Astrocyte (in vitro differentiated cells and primary cell): ENCODE measurements at regions not wholly inside any gene's neighbourhood (a gene's known extent, or its start where the extent isn't known, plus 50 kb on each side); places are given as distances from the start of the nearest gene placed in this dataset.

ENCODE experiments used
- DNase-seq: peaks from one replicate; pipeline ENCODE4 v3.0.0-alpha.2; 2010; ENCODE audit warnings: low read depth
- FAIRE-seq: peaks from 2 replicates; lab custom pipeline; 2011; peaks lifted over from hg19 to GRCh38; lab: Jason Lieb, UNC
- H2AFZ ChIP-seq: 2 replicates; pipeline ENCODE4 v1.6.0; 2012; ENCODE audit warnings: low read depth, low read length, inconsistent platforms
- H3K27ac ChIP-seq: 2 replicates; pipeline ENCODE4 v1.5.1; 2011; ENCODE audit warnings: low read depth, low read length, inconsistent platforms
- H3K27me3 ChIP-seq: 2 replicates; pipeline ENCODE4 v1.6.0; 2011; ENCODE audit warnings: low read length, inconsistent platforms; ENCODE audit not compliant: insufficient read depth
- H3K36me3 ChIP-seq: 2 replicates; pipeline ENCODE4 v1.5.1; 2011; ENCODE audit warnings: low read length, inconsistent platforms; ENCODE audit not compliant: insufficient read depth
- H3K4me1 ChIP-seq: 2 replicates; pipeline ENCODE4 v1.5.1; 2011; ENCODE audit warnings: low read length, inconsistent platforms; ENCODE audit not compliant: insufficient read depth
- H3K4me2 ChIP-seq: 2 replicates; pipeline ENCODE4 v1.6.0; 2012; ENCODE audit warnings: low read length, inconsistent platforms
- H3K4me3 ChIP-seq: 2 replicates; pipeline ENCODE4 v1.5.1; 2011; ENCODE audit warnings: low read depth, mild to moderate bottlenecking, low read length, inconsistent platforms; ENCODE audit not compliant: insufficient read depth
- H3K79me2 ChIP-seq: 2 replicates; pipeline ENCODE4 v1.6.0; 2012; ENCODE audit warnings: mild to moderate bottlenecking, low read length, inconsistent platforms; ENCODE audit not compliant: insufficient read depth
- H3K9ac ChIP-seq: 2 replicates; pipeline ENCODE4 v1.6.0; 2012; ENCODE audit warnings: mild to moderate bottlenecking, low read length, inconsistent platforms
- H3K9me3 ChIP-seq: 2 replicates; pipeline ENCODE4 v1.5.1; 2012; ENCODE audit warnings: low read depth, mild to moderate bottlenecking, low read length, inconsistent platforms; ENCODE audit not compliant: insufficient read depth
- H4K20me1 ChIP-seq: 2 replicates; pipeline ENCODE4 v1.6.0; 2012; ENCODE audit warnings: low read length, inconsistent platforms; ENCODE audit not compliant: insufficient read depth
- H3K27ac Mint-ChIP-seq: one replicate; pipeline ENCODE4 v1.8.0; 2021; ENCODE audit warnings: mild to moderate bottlenecking, mixed read lengths; ENCODE audit not compliant: unreplicated experiment
- H3K27me3 Mint-ChIP-seq: one replicate; pipeline ENCODE4 v1.8.0; 2021; ENCODE audit warnings: low read depth, mixed read lengths; ENCODE audit not compliant: unreplicated experiment
- H3K36me3 Mint-ChIP-seq: one replicate; pipeline ENCODE4 v1.8.0; 2021; ENCODE audit warnings: low read depth, mixed read lengths; ENCODE audit not compliant: unreplicated experiment
- H3K4me1 Mint-ChIP-seq: one replicate; pipeline ENCODE4 v1.8.0; 2021; ENCODE audit warnings: low read depth, mixed read lengths; ENCODE audit not compliant: unreplicated experiment
- H3K4me3 Mint-ChIP-seq: one replicate; pipeline ENCODE4 v1.8.0; 2021; ENCODE audit warnings: mild to moderate bottlenecking, moderate library complexity, mixed read lengths; ENCODE audit not compliant: unreplicated experiment
- H3K9me3 Mint-ChIP-seq: one replicate; pipeline ENCODE4 v1.8.0; 2021; ENCODE audit warnings: mild to moderate bottlenecking, mixed read lengths; ENCODE audit not compliant: unreplicated experiment
- CTCF ChIP-seq: IDR thresholded peaks from 2 replicates; pipeline ENCODE4 v1.5.1; 2011; ENCODE audit warnings: low read depth, mild to moderate bottlenecking, inconsistent platforms, low read length, moderate library complexity; ENCODE audit not compliant: insufficient read depth
- EZH2 ChIP-seq: IDR thresholded peaks from 2 replicates; pipeline ENCODE4 v1.6.1; 2012; ENCODE audit warnings: mild to moderate bottlenecking, low read length, inconsistent platforms; ENCODE audit not compliant: insufficient read depth

- Histone ChIP-seq H3K9ac (no peak overlapping the region), H3K4me1 (peaks cover 17% of the 10 kb centered on the region), H3K27ac (no peak overlapping the region), H3K4me2 (no peak overlapping the region), H3K4me3 (no peak overlapping the region), H2AFZ (no peak overlapping the region), H4K20me1 (no peaks in the 10 kb centered on the region), H3K9me3 (no peaks in the 10 kb centered on the region), H3K79me2 (no peaks in the 10 kb centered on the region), H3K27me3 (no peaks in the 10 kb centered on the region), H3K36me3 (no peaks in the 10 kb centered on the region)
- DNase-seq, result no peak
- Mint-ChIP-seq H3K27me3 (no peaks in the 10 kb centered on the region), H3K27ac (no peak overlapping the region), H3K4me3 (no peak overlapping the region), H3K9me3 (no peaks in the 10 kb centered on the region), H3K4me1 (peaks cover 37% of the 10 kb centered on the region), H3K36me3 (peaks cover 7% of the 10 kb centered on the region)
- no peak for FAIRE-seq
- TF ChIP-seq CTCF (no peak), EZH2 (no peak)
Observed at GRCh38 chr5:167810573-167810972, 480.9 kb upstream of the WWC1 start.

DNA sequence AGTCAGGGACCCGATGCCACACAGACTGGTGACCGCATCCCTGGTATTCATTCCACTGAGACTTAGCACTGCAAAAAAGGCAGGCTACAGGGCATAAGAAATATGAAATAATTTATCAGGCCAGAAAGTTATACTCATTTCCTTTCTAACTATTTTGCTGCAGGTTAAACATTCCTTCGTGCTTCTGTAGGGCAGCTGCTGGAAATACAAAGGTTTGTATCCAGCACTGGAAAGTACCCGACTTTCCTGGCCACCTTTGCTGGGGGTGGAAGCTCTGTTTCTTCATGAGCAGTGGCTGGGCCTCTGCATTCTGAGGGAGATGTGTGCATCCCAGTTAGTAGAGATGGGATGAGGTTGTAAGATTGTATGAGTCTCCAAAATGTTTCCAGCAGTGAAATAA lies 478.6 kb upstream of the WWC1 start:
- no peaks in the 10 kb centered on the region for H3K9me3 Mint-ChIP-seq
- no peak for DNase-seq
- Histone ChIP-seq H3K79me2 (no peaks in the 10 kb centered on the region), H3K9ac (no peak overlapping the region), H3K27me3 (no peaks in the 10 kb centered on the region), H3K36me3 (no peaks in the 10 kb centered on the region), H3K4me1 (peaks cover 27% of the 10 kb centered on the region), H3K4me3 (no peak overlapping the region), H3K27ac (no peak overlapping the region), H4K20me1 (no peaks in the 10 kb centered on the region), H3K4me2 (no peak overlapping the region), H2AFZ (no peak overlapping the region), H3K9me3 (no peaks in the 10 kb centered on the region)
- H3K4me1 Mint-ChIP-seq, result peaks cover 56% of the 10 kb centered on the region
- no peak for TF ChIP-seq CTCF
- TF ChIP-seq EZH2, result no peak
- peaks cover 7% of the 10 kb centered on the region for H3K36me3 Mint-ChIP-seq
- no peak for FAIRE-seq
- H3K27ac Mint-ChIP-seq, result peak overlapping the region; percentile 96
- H3K4me3 Mint-ChIP-seq, result peak overlapping the region; percentile 34
- H3K27me3 Mint-ChIP-seq, result no peaks in the 10 kb centered on the region

- no peaks in the 10 kb centered on the region for H3K9me3 ChIP-seq
- H3K9ac ChIP-seq, result no peak overlapping the region
- no peak overlapping the region for H3K4me3 ChIP-seq
- DNase-seq (no peak), FAIRE-seq (no peak)
- no peaks in the 10 kb centered on the region for H3K27me3 ChIP-seq
- peaks cover 7% of the 10 kb centered on the region for H3K36me3 Mint-ChIP-seq
- H4K20me1 ChIP-seq, result no peaks in the 10 kb centered on the region
- no peaks in the 10 kb centered on the region for H3K27me3 Mint-ChIP-seq
- no peak overlapping the region for H3K4me2 ChIP-seq
- no peak overlapping the region for H2AFZ ChIP-seq
- TF ChIP-seq EZH2 (no peak), CTCF (no peak)
- no peaks in the 10 kb centered on the region for H3K36me3 ChIP-seq
- no peak overlapping the region for H3K27ac ChIP-seq
- peaks cover 27% of the 10 kb centered on the region for H3K4me1 ChIP-seq
- no peaks in the 10 kb centered on the region for H3K9me3 Mint-ChIP-seq
- peak overlapping the region; percentile 34 for H3K4me3 Mint-ChIP-seq
- H3K4me1 Mint-ChIP-seq, result peaks cover 60% of the 10 kb centered on the region
- H3K27ac Mint-ChIP-seq, result peak overlapping the region; percentile 96
- no peaks in the 10 kb centered on the region for H3K79me2 ChIP-seq
Observed at GRCh38 chr5:167813389-167813788, 478.1 kb upstream of the WWC1 start.
